Tibial nerve (tissue), 4 donors: ENCODE measurements at regions not wholly inside any gene's neighbourhood (a gene's known extent, or its start where the extent isn't known, plus 50 kb on each side); places are given as distances from the start of the nearest gene placed in this dataset.

Experiments
- EP300 ChIP-seq, 2 donors: sonication (generic); formaldehyde crosslinking; IDR thresholded peaks; one replicate each; pipeline ENCODE4 v1.6.1; 2017; ENCODE audit warnings: antibody characterized with exemption in 2 of 2, mild to moderate bottlenecking in 1 of 2
- TF ChIP-seq, protein P1 (sequence below), 5 experiments: fragments of 200-600 bp in 3 of 5; fragments of 450-650 bp in 2 of 5; sonication (generic) in 3 of 5; IDR thresholded peaks; one replicate each; pipeline ENCODE4 v1.5.1; 2016 to 2019; ENCODE audit warnings: antibody characterized with exemption in 5 of 5, mild to moderate bottlenecking in 3 of 5, moderate library complexity in 2 of 5

GRCh38 chr13:22940736-22941135, 240.0 kb upstream of the SGCG start:
- TF ChIP-seq, protein P1, sequence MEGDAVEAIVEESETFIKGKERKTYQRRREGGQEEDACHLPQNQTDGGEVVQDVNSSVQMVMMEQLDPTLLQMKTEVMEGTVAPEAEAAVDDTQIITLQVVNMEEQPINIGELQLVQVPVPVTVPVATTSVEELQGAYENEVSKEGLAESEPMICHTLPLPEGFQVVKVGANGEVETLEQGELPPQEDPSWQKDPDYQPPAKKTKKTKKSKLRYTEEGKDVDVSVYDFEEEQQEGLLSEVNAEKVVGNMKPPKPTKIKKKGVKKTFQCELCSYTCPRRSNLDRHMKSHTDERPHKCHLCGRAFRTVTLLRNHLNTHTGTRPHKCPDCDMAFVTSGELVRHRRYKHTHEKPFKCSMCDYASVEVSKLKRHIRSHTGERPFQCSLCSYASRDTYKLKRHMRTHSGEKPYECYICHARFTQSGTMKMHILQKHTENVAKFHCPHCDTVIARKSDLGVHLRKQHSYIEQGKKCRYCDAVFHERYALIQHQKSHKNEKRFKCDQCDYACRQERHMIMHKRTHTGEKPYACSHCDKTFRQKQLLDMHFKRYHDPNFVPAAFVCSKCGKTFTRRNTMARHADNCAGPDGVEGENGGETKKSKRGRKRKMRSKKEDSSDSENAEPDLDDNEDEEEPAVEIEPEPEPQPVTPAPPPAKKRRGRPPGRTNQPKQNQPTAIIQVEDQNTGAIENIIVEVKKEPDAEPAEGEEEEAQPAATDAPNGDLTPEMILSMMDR (IDR thresholded peaks at IDR 0.05), result no peak
- TF ChIP-seq EP300 (IDR thresholded peaks at IDR 0.05), result no peak
